ENCODE measurements at regions not wholly inside any gene's neighbourhood (a gene's known extent, or its start where the extent isn't known, plus 50 kb on each side); places are given as distances from the start of the nearest gene placed in this dataset.

GRCh38 chr5:33041586-33041985 is 330.5 kb downstream of the NPR3 start:
- no peak overlapping the region for H3K4me3 ChIP-seq (ENCODE audit: control insufficient read depth, low read depth, low read length)
- TF ChIP-seq, protein P1, sequence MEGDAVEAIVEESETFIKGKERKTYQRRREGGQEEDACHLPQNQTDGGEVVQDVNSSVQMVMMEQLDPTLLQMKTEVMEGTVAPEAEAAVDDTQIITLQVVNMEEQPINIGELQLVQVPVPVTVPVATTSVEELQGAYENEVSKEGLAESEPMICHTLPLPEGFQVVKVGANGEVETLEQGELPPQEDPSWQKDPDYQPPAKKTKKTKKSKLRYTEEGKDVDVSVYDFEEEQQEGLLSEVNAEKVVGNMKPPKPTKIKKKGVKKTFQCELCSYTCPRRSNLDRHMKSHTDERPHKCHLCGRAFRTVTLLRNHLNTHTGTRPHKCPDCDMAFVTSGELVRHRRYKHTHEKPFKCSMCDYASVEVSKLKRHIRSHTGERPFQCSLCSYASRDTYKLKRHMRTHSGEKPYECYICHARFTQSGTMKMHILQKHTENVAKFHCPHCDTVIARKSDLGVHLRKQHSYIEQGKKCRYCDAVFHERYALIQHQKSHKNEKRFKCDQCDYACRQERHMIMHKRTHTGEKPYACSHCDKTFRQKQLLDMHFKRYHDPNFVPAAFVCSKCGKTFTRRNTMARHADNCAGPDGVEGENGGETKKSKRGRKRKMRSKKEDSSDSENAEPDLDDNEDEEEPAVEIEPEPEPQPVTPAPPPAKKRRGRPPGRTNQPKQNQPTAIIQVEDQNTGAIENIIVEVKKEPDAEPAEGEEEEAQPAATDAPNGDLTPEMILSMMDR (IDR thresholded peaks at IDR 0.05; ENCODE audit: control insufficient read depth, insufficient read depth, low read depth, low read length, missing control alignments), result no peak
- DNase-seq (ENCODE audit: low read depth), result no peak

- no peak for DNase-seq (ENCODE audit: low read depth)
- H3K4me3 ChIP-seq (ENCODE audit: control insufficient read depth, low read depth, low read length), result no peak overlapping the region
- TF ChIP-seq, protein P1 (IDR thresholded peaks at IDR 0.05; ENCODE audit: control insufficient read depth, insufficient read depth, low read depth, low read length, missing control alignments), result no peak
Observed at GRCh38 chr5:33043343-33043997, 332.3 kb downstream of the NPR3 start.

DNA sequence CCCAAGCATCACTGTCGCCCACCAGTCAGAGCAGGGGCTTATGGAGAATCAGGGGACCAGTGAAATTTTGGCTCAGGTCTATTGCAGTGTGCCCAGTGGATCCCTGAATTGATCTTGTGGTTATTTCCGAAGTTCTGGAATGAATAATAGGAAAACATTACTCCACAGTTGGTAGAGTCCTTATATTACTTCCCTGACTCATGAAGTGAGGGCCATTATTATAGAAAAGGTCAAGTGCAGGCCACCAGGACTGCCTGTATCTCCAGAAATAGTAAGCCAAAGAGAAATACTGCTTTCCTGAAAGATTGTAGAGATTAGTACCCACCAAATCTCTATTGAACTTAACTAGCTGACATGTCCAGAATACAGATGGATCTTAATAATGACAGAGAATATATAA is 335.0 kb downstream of the NPR3 start:
- no peak for DNase-seq (ENCODE audit: low read depth)
- H3K4me3 ChIP-seq (ENCODE audit: control insufficient read depth, low read depth, low read length), result no peak overlapping the region
- TF ChIP-seq, protein P1 (IDR thresholded peaks at IDR 0.05; ENCODE audit: control insufficient read depth, insufficient read depth, low read depth, low read length, missing control alignments), result no peak

DNA sequence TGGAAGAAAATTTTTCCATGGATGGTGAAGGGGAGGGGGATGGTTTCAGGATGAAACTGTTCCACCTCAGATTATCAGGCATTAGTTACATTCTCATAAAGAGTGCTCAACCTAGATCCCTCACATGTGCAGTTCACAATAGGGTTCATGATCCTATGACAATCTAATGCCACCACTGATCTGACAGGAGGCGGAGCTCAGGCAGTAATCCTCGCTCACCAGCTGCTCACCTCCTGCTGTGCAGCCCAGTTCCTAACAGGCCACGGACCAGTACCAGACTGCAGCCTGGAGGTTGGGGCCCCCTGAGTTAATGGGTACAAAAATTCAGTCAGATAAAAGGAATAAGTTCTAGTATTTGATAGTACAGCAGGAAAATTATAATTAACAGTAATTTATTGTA is 337.2 kb downstream of the NPR3 start:
- TF ChIP-seq, protein P1 (IDR thresholded peaks at IDR 0.05; ENCODE audit: control insufficient read depth, insufficient read depth, low read depth, low read length, missing control alignments), result no peak
- H3K4me3 ChIP-seq (ENCODE audit: control insufficient read depth, low read depth, low read length), result no peak overlapping the region
- DNase-seq (ENCODE audit: low read depth), result no peak

GRCh38 chr5:33049298-33049697 is 338.2 kb downstream of the NPR3 start:
- DNase-seq (ENCODE audit: low read depth), result no peak
- H3K4me3 ChIP-seq (ENCODE audit: control insufficient read depth, low read depth, low read length), result no peak overlapping the region
- TF ChIP-seq, protein P1 (IDR thresholded peaks at IDR 0.05; ENCODE audit: control insufficient read depth, insufficient read depth, low read depth, low read length, missing control alignments), result no peak

DNA sequence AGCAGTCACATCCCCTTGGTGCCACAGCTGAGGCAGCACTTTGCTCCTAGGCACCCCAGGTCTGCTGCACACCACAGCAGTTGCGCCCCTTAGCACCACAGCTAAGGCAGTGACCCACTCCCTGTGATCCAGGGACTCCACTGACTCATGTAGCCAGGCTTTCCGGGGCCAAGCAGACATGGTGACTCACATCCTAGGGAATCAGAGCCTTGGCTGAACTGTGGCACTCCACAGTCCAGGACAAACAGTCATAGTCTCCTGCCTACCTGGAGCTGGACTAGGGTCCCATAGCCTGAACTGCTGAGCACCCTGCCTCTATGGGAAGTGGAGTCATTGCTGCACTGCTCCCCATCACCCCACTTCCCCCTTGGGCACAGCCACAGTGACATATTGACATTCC is 338.7 kb downstream of the NPR3 start:
- TF ChIP-seq, protein P1 (IDR thresholded peaks at IDR 0.05; ENCODE audit: control insufficient read depth, insufficient read depth, low read depth, low read length, missing control alignments), result no peak
- no peak overlapping the region for H3K4me3 ChIP-seq (ENCODE audit: control insufficient read depth, low read depth, low read length)
- peak; percentile 48 for DNase-seq (ENCODE audit: low read depth)
